Right lobe of liver (tissue), 6 donors: ENCODE measurements at regions not wholly inside any gene's neighbourhood (a gene's known extent, or its start where the extent isn't known, plus 50 kb on each side); places are given as distances from the start of the nearest gene placed in this dataset.

Source experiments
- ATAC-seq, 4 donors: fragments of 200-7000 bp; cut with Tn5 transposase; one replicate each; pipeline ENCODE4 v1.9.1; 2020; ENCODE audit warnings: mild to moderate bottlenecking in 4 of 4, moderate library complexity in 4 of 4
- DNase-seq, 3 donors: peaks; one replicate each; pipeline ENCODE4 v3.0.0-alpha.2; 2020
- H3K27ac ChIP-seq, 3 donors: fragments of 200-600 bp; one replicate each; pipeline ENCODE4 v1.8.0; 2022
- H3K27me3 ChIP-seq, 2 donors: fragments of 200-600 bp; one replicate each; pipeline ENCODE4 v1.8.0; 2022
- H3K36me3 ChIP-seq, 4 donors: fragments of 200-600 bp; sonication (generic) in 1 of 4; one replicate each; pipeline versions ENCODE4 v1.5.1 to v1.8.0; 2017 to 2022; ENCODE audit warnings: control low read depth in 1 of 4
- H3K4me1 ChIP-seq, 4 donors: fragments of 200-600 bp; sonication (generic) in 1 of 4; one replicate each; pipeline versions ENCODE4 v1.5.1 to v1.8.0; 2017 to 2022; ENCODE audit warnings: control low read depth in 1 of 4
- H3K4me3 ChIP-seq, 3 donors: fragments of 200-600 bp; one replicate each; pipeline ENCODE4 v1.8.0; 2022
- H3K9me3 ChIP-seq, 4 donors: fragments of 200-600 bp; sonication (generic) in 1 of 4; one replicate each; pipeline versions ENCODE4 v1.5.1 to v1.8.0; 2017 to 2022; ENCODE audit warnings: control low read depth in 1 of 4
- CTCF ChIP-seq, 4 donors: fragments of 200-600 bp in 3 of 4; fragments of 450-650 bp in 1 of 4; IDR thresholded peaks; one replicate each; pipeline versions ENCODE4 v1.5.1 to v1.8.0; 2016 to 2022; ENCODE audit warnings: antibody characterized with exemption in 4 of 4, mild to moderate bottlenecking in 2 of 4
- POLR2A ChIP-seq: fragments of 450-650 bp; IDR thresholded peaks from one replicate; pipeline ENCODE4 v1.6.1; 2017; ENCODE audit warnings: antibody characterized with exemption, mild to moderate bottlenecking
- WGBS: methylation state at CpG from one replicate; pipeline ENCODE4 v1.1.6; 2018; ENCODE audit warnings: low coverage, low lambda C conversion rate; ENCODE audit not compliant: insufficient coverage; ENCODE audit errors: missing lambda C conversion rate; 5-methylcytosine and 5-hydroxymethylcytosine counted together
- intact Hi-C, 2 donors: fragments of 100-400 bp; cut with DNase I; formaldehyde crosslinking; loops; one replicate each; pipeline versions ENCODE4 v1.11.2 to v1.14.1; 2022
- donor health status: DM: no; HTN: yes; CAD: no.
- donor health status: DM: no; HTN: no; CAD: no.
- donor health status: DM: no; HTN: no; CAD: no.
- donor health status: DM: no; HTN: yes; CAD: no.
- donor health status: DM: no; HTN: yes; CAD: no.

GRCh38 chr3:34256791-34257190 lies 458.4 kb downstream of the PDCD6IP start:
- Histone ChIP-seq H3K4me3 (no peak overlapping the region), H3K4me1 (no peaks in the 10 kb centered on the region), H3K36me3 (no peaks in the 10 kb centered on the region), H3K27me3 (no peaks in the 10 kb centered on the region), H3K27ac (no peak overlapping the region), H3K9me3 (no peaks in the 10 kb centered on the region)
- TF ChIP-seq POLR2A = no peak
- no peak for TF ChIP-seq CTCF (IDR thresholded peaks at IDR 0.05)
- intact Hi-C loops = no loop called here
- no peak for ATAC-seq
- no peak for DNase-seq
- 15% methylated on average over 2 of the region's 2 CpGs for whole genome bisulfite sequencing

GRCh38 chr3:34258271-34258998 lies 460.0 kb downstream of the PDCD6IP start:
- Histone ChIP-seq H3K9me3 (no peaks in the 10 kb centered on the region), H3K36me3 (no peaks in the 10 kb centered on the region), H3K27me3 (no peaks in the 10 kb centered on the region), H3K4me1 (no peaks in the 10 kb centered on the region), H3K4me3 (no peak overlapping the region), H3K27ac (no peak overlapping the region)
- ATAC-seq (no peak), DNase-seq (no peak)
- WGBS = 52% methylated on average over 2 of the region's 2 CpGs
- no peak for TF ChIP-seq POLR2A
- TF ChIP-seq CTCF (IDR thresholded peaks at IDR 0.05) = no peak
- intact Hi-C loops = no loop called here

- Histone ChIP-seq H3K9me3 (no peaks in the 10 kb centered on the region), H3K36me3 (no peaks in the 10 kb centered on the region), H3K27ac (no peak overlapping the region), H3K27me3 (no peaks in the 10 kb centered on the region), H3K4me3 (no peak overlapping the region), H3K4me1 (no peaks in the 10 kb centered on the region)
- 73% methylated on average over 2 of the region's 2 CpGs for WGBS
- DNase-seq (peak in 2 of 3 donors; percentile 25 to 48), ATAC-seq (peak; percentile 52 to 62 (median 56))
- peak; percentile 43 to 67 (median 58) for TF ChIP-seq CTCF (IDR thresholded peaks at IDR 0.05)
- no peak for TF ChIP-seq POLR2A
- intact Hi-C loops = no loop called here
Measured at GRCh38 chr3:34260271-34261000, 462.0 kb downstream of the PDCD6IP start.

GRCh38 chr3:34261001-34261385 lies 462.6 kb downstream of the PDCD6IP start:
- Histone ChIP-seq H3K27me3 (no peaks in the 10 kb centered on the region), H3K9me3 (no peaks in the 10 kb centered on the region), H3K36me3 (no peaks in the 10 kb centered on the region), H3K27ac (no peak overlapping the region), H3K4me3 (no peak overlapping the region), H3K4me1 (no peaks in the 10 kb centered on the region)
- DNase-seq = no peak
- intact Hi-C loops = no loop called here
- no peak for ATAC-seq
- no peak for TF ChIP-seq POLR2A
- TF ChIP-seq CTCF (IDR thresholded peaks at IDR 0.05) = no peak
- WGBS = 57% methylated on average over 1 of the region's 1 CpG
